Ishikawa (cell line): ENCODE measurements at regions not wholly inside any gene's neighbourhood (a gene's known extent, or its start where the extent isn't known, plus 50 kb on each side); places are given as distances from the start of the nearest gene placed in this dataset.

Source experiments
- CEBPB ChIP-seq: IDR thresholded peaks from 2 replicates; pipeline ENCODE4 v1.6.1; 2012
- CREB1 ChIP-seq: IDR thresholded peaks from 2 replicates; pipeline ENCODE4 v1.6.1; 2012; ENCODE audit warnings: low read depth
- EGR1 ChIP-seq: IDR thresholded peaks from 2 replicates; pipeline ENCODE4 v1.6.1; 2012
- EP300 ChIP-seq: IDR thresholded peaks from 2 replicates; pipeline ENCODE4 v1.6.1; 2012; ENCODE audit warnings: borderline replicate concordance
- FOXM1 ChIP-seq: IDR thresholded peaks from 2 replicates; pipeline ENCODE4 v1.6.1; 2012; ENCODE audit warnings: low read depth, borderline replicate concordance
- MAX ChIP-seq: IDR thresholded peaks from 2 replicates; pipeline ENCODE4 v1.6.1; 2012
- NFIC ChIP-seq: IDR thresholded peaks from 2 replicates; pipeline ENCODE4 v1.6.1; 2012
- RAD21 ChIP-seq: IDR thresholded peaks from 2 replicates; pipeline ENCODE4 v1.6.1; 2012; ENCODE audit warnings: low read depth
- REST ChIP-seq: IDR thresholded peaks from 2 replicates; pipeline ENCODE4 v1.6.1; 2012; ENCODE audit warnings: low read depth, mild to moderate bottlenecking
- TAF1 ChIP-seq: IDR thresholded peaks from 2 replicates; pipeline ENCODE4 v1.6.1; 2012; ENCODE audit warnings: low read depth, mild to moderate bottlenecking
- TCF12 ChIP-seq: IDR thresholded peaks from 2 replicates; pipeline ENCODE4 v1.6.1; 2012; ENCODE audit warnings: low read depth
- TEAD4 ChIP-seq: IDR thresholded peaks from 2 replicates; pipeline ENCODE4 v1.6.1; 2012
- YY1 ChIP-seq: IDR thresholded peaks from 2 replicates; pipeline ENCODE4 v1.6.1; 2012; ENCODE audit warnings: low read depth
- ZBTB7A ChIP-seq: IDR thresholded peaks from 2 replicates; pipeline ENCODE4 v1.6.1; 2012; ENCODE audit warnings: low read depth
- TF ChIP-seq, protein P1 (sequence below): IDR thresholded peaks from 2 replicates; pipeline ENCODE4 v1.6.1; 2012

DNA sequence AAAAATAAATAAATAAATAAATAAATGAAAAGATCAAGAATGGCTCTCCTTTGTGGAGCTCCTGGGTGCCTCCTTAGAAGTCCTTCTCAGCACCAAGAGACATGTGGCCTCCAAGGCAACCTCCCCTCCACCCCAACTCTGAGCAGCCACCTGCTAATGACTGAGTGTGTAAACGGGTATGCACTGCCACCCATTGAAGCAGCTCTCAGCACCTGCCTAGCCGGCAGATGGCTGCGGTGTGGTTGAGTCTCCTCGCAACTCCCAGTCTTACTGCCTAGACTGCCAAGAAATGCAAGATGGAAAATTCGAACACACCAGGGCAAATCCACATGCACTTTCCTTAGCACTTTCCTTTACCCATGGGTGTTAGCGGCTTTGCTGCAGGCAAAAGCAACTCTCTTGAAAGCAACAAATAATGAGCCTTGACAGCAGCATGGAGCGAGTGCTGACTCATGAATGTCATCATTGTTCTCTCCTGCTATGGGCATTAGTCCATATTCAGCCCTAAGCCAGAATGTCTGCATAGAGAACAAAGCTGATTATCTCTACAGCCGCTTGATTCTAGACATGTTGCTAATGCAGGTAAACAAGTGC lies 913.9 kb upstream of the AUTS2 start:
- TF ChIP-seq CREB1 (no peak), REST (no peak), EGR1 (no peak), EP300 (no peak), TCF12 (no peak), TEAD4 (no peak), YY1 (no peak), MAX (no peak), FOXM1 (no peak), TAF1 (no peak), NFIC (no peak), RAD21 (no peak), CEBPB (no peak)
- TF ChIP-seq, protein P1, sequence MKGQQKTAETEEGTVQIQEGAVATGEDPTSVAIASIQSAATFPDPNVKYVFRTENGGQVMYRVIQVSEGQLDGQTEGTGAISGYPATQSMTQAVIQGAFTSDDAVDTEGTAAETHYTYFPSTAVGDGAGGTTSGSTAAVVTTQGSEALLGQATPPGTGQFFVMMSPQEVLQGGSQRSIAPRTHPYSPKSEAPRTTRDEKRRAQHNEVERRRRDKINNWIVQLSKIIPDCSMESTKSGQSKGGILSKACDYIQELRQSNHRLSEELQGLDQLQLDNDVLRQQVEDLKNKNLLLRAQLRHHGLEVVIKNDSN, result no peak

- TF ChIP-seq EP300 (no peak), MAX (no peak), REST (no peak), CEBPB (no peak), EGR1 (no peak)
These were observed 913.3 kb upstream of the AUTS2 start for GRCh38 chr7:68684996-68685395.

DNA sequence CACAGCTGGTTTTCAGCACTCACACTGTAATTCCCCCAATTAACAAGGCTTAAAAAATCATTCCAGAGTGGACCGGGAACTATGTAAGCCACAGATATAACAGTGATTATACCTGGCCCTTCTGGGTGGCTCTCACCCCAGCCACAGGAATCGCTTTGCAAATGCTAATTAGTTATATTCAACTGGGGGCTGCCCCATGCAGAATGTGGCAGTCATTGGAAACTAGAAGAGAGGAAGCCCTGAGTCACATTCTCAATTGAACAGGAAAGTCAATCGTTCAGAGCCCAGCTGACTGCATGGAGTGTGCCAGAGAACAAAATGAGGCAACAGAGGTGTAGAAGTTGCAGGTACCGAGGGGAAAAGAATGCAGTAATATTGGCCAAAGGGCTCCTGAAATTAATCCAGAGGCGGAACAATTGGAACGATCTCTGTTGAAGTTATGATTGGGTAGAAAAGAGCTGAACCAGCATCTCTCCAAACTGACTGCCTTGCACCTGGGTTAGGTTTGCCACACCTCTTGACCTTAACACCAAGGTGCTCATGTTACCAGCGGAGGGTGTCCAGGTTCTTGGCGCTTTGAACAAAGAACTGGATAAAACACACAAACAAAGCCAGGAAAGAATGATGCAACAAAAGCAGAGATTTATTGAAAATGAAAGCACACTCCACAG lies 909.7 kb upstream of the AUTS2 start:
- TF ChIP-seq NFIC, result no peak
- TF ChIP-seq TCF12, result no peak
- TF ChIP-seq YY1, result no peak
- TF ChIP-seq EGR1, result no peak
- no peak for TF ChIP-seq ZBTB7A
- no peak for TF ChIP-seq TEAD4
- TF ChIP-seq MAX, result no peak
- TF ChIP-seq REST, result no peak
- no peak for TF ChIP-seq CEBPB
- TF ChIP-seq CREB1, result no peak
- TF ChIP-seq TAF1, result no peak
- TF ChIP-seq FOXM1, result no peak
- no peak for TF ChIP-seq RAD21
- TF ChIP-seq EP300, result no peak
- TF ChIP-seq, protein P1, result no peak

DNA sequence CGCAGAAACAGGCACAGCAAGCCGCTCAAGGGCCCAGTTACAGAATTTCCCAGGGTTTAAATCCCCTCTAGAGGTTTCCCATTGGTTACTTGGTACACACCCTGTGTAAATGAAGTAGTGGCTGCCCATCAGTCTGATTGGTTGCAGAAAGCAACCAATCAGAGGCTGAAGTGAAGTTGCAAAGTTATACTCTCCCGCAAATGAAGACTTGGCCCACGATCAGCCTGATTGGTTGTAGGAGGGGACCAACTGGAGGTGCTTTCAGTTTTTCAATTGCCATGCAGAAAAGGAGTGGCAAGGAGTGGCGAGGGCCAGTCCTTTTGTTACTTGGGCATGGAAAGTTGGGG lies 909.2 kb upstream of the AUTS2 start:
- TF ChIP-seq MAX, result no peak
